Peyer's patch (tissue), 4 donors: ENCODE measurements at regions not wholly inside any gene's neighbourhood (a gene's known extent, or its start where the extent isn't known, plus 50 kb on each side); places are given as distances from the start of the nearest gene placed in this dataset.

Experiments
- CTCF ChIP-seq, 6 experiments: fragments of 450-650 bp in 4 of 6; fragments of 200-600 bp in 2 of 6; sonication (generic) in 1 of 6; IDR thresholded peaks; one replicate each; pipeline ENCODE4 v1.5.1; 2017 to 2019; ENCODE audit warnings: antibody characterized with exemption in 6 of 6, mild to moderate bottlenecking in 3 of 6, moderate library complexity in 1 of 6
- POLR2A ChIP-seq, 2 donors: fragments of 450-650 bp; IDR thresholded peaks; one replicate each; pipeline ENCODE4 v1.5.1; 2017; ENCODE audit warnings: antibody characterized with exemption in 2 of 2, mild to moderate bottlenecking in 2 of 2, moderate library complexity in 2 of 2

GRCh38 chr17:17401271-17401781 is 75.5 kb upstream of the MED9 start:
- TF ChIP-seq CTCF (IDR thresholded peaks at IDR 0.05), result peak in 1 of 6 experiments; percentile 10
- no peak for TF ChIP-seq POLR2A (IDR thresholded peaks at IDR 0.05)
